GM12878 (cell line): ENCODE measurements at regions not wholly inside any gene's neighbourhood (a gene's known extent, or its start where the extent isn't known, plus 50 kb on each side); places are given as distances from the start of the nearest gene placed in this dataset.

Experiments used
- CTCF ChIP-seq, 3 experiments: IDR thresholded peaks in 2 of 3; conservative IDR thresholded peaks in 1 of 3; 2 replicates each; pipeline ENCODE4 v1.5.1; 2011; ENCODE audit warnings: low read depth in 3 of 3, low read length in 3 of 3, mild to moderate bottlenecking in 3 of 3, control low read depth in 2 of 3, moderate library complexity in 2 of 3, inconsistent platforms in 1 of 3, mixed read lengths in 1 of 3; ENCODE audit not compliant: control insufficient read depth in 2 of 3, insufficient read depth in 1 of 3; ENCODE audit errors: extremely low read depth in 1 of 3
- EZH2 ChIP-seq: IDR thresholded peaks from 2 replicates; pipeline ENCODE4 v1.6.1; 2012; ENCODE audit warnings: low read depth, mild to moderate bottlenecking, control low read depth, inconsistent platforms, low read length, borderline replicate concordance; ENCODE audit not compliant: control insufficient read depth
- MXI1 ChIP-seq: fragments of 150-350 bp; IDR thresholded peaks from 2 replicates; pipeline ENCODE4 v1.6.1; 2011; ENCODE audit warnings: low read depth, mild to moderate bottlenecking, inconsistent platforms, low read length, improper control_type of control experiment
- WRNIP1 ChIP-seq: IDR thresholded peaks from 2 replicates; pipeline ENCODE4 v1.6.1; 2011; ENCODE audit warnings: low read depth, low read length, improper control_type of control experiment, borderline replicate concordance

GRCh38 chr18:77529492-77530176 lies 280.0 kb downstream of the GALR1 start:
- no peak for TF ChIP-seq MXI1
- TF ChIP-seq CTCF (IDR thresholded peaks at IDR 0.05 in 2 of 3, conservative IDR thresholded peaks at IDR 0.05 in 1 of 3; ENCODE audit: control insufficient read depth in 2 of 3, extremely low read depth in 1 of 3, insufficient read depth in 1 of 3, low read depth in 3 of 3, low read length in 3 of 3), result no peak
- TF ChIP-seq EZH2, result no peak
- TF ChIP-seq WRNIP1, result no peak
